RWPE1 (cell line): ENCODE measurements at regions not wholly inside any gene's neighbourhood (a gene's known extent, or its start where the extent isn't known, plus 50 kb on each side); places are given as distances from the start of the nearest gene placed in this dataset.

Experiments
- CTCF ChIA-PET: fragments of 350-600 bp; sonication (Branson Sonifier 250); formaldehyde crosslinking; extraction: SDS; loops from one replicate; lab custom pipeline; 2021; lab: Yijun Ruan, JAX
- POLR2A ChIA-PET: fragments of 400-600 bp; formaldehyde crosslinking; extraction: SDS; loops from one replicate; lab custom pipeline; 2020; ENCODE audit warnings: antibody characterized with exemption; ENCODE audit not compliant: low non-redundant PET; lab: Yijun Ruan, JAX
- DNase-seq: peaks from one replicate; pipeline ENCODE4 v3.0.0; 2012; ENCODE audit warnings: low spot score
- H3K27ac ChIP-seq: fragments of 450-650 bp; 2 replicates; pipeline ENCODE4 v1.5.1; 2017
- TF ChIP-seq, protein P1 (sequence below): fragments of 450-650 bp; conservative IDR thresholded peaks from 2 replicates; pipeline ENCODE4 v1.5.1; 2017; ENCODE audit warnings: low read depth, mild to moderate bottlenecking

DNA sequence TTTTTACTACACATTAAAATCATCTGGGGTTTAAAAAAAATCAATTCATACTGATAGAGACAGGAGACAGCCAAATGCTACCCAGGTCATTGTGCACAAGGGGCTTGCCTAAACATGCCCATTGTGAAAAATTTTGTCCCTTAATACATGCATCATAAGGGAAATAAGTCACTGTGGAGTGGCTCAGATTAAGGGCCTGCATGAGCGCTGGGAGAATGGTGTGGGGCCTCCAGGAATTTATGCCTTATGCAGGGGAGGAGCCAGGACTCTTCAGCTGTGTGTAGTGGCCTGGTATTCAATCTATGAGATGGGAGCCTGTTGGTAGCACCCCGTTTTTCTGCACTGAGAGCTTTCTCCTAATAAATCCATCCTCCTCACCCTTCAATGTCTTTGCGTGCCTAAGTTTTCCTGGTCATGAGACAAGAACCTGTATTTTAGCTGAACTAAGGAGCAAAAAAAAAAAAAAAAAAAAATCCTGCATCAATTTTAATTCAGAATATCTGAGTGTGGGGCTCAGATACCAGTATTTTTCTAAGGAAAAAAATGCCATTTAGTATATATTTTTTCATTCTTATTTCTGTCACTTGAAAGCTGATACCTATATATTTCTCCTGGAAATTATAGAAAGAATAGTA is 997.6 kb upstream of the ATXN8OS start:
- ChIA-PET POLR2A (no interaction called here), CTCF (no interaction called here)
- TF ChIP-seq, protein P1, sequence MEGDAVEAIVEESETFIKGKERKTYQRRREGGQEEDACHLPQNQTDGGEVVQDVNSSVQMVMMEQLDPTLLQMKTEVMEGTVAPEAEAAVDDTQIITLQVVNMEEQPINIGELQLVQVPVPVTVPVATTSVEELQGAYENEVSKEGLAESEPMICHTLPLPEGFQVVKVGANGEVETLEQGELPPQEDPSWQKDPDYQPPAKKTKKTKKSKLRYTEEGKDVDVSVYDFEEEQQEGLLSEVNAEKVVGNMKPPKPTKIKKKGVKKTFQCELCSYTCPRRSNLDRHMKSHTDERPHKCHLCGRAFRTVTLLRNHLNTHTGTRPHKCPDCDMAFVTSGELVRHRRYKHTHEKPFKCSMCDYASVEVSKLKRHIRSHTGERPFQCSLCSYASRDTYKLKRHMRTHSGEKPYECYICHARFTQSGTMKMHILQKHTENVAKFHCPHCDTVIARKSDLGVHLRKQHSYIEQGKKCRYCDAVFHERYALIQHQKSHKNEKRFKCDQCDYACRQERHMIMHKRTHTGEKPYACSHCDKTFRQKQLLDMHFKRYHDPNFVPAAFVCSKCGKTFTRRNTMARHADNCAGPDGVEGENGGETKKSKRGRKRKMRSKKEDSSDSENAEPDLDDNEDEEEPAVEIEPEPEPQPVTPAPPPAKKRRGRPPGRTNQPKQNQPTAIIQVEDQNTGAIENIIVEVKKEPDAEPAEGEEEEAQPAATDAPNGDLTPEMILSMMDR, result no peak
- DNase-seq, result no peak
- H3K27ac ChIP-seq, result no peak overlapping the region

DNA sequence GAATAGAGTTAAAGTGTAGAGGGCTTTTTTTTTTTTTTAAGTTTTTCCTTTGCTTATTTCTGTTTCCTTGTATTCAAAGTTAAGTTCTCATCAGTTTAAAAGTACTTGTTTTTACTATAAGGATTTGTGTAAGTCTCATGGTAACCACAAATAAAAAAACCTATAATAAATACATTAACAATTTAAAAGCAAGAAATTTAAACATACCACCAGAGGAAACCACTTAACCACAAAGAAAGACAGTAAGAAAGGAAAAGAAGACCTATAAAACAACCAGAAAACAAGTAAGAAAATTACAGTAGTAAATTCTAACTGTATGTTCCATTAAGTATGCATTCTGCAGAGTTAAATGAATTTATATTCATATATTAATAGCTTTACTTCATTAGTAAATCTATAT is 999.1 kb upstream of the ATXN8OS start:
- ChIA-PET CTCF (no interaction called here), POLR2A (no interaction called here)
- TF ChIP-seq, protein P1, result no peak
- DNase-seq, result no peak
- H3K27ac ChIP-seq, result no peak overlapping the region

DNA sequence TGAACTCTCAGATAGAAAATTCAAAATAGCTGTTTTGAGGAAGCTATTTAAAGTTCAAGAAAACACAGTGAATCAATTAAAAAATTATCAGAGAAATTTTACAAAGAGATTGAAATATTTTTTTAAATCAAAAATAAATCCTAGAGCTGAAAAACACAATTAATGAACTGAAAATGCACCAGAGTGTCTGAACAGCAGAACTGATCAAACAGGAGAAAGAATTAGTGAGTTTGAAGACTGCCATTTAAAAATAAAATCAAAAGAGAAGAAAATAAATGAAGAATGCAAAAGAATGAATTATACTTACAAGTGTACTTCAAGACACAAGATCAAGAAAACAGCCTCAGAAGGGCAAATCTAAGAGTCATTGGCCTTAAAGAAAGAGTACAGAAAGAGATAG is 1000.2 kb upstream of the ATXN8OS start:
- ChIA-PET POLR2A (no interaction called here), CTCF (no interaction called here)
- TF ChIP-seq, protein P1, result no peak
- no peak for DNase-seq
- H3K27ac ChIP-seq, result no peak overlapping the region

DNA sequence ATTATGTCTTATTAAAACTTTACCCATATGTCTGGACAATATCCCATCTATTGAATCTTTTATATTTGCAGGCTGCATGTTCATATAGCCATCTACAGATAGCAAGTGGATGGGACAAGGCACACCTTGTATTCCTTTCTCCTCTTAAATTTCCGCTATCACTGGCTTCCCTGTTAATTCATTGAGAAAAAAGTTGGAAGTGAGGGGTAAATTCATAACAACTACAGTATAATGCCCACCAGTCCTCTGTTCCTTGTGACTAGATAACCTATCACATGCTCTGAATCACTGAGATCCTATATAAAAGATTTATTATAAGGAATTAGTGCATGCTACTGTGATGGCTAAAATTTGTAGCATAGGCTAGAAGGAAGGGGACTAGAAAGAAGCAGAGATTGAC is 1005.8 kb upstream of the ATXN8OS start:
- no peak overlapping the region for H3K27ac ChIP-seq
- ChIA-PET POLR2A (no interaction called here), CTCF (no interaction called here)
- DNase-seq, result no peak
- TF ChIP-seq, protein P1, result no peak

DNA sequence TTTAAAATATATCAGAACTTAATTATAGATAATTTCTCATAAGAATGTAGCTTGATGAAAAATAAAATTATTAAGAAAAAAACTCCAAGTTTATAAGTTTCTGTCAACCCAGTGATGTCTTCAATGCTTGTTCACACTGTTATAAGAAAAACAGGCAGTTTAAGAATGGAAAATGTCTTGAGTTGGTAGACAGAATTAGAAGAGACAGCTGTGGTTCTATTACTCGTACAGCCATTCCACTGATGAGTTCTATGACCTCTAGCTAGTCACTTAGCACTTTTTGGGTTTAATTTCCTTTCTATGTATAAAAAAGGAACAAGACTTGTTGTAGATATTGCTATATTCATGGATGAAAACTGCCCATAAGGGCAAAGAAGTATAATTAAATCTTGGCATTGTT is 1013.1 kb upstream of the ATXN8OS start:
- CTCF ChIA-PET, result no interaction called here
- POLR2A ChIA-PET, result no interaction called here
- H3K27ac ChIP-seq, result no peak overlapping the region
- TF ChIP-seq, protein P1, result no peak
- DNase-seq, result no peak

DNA sequence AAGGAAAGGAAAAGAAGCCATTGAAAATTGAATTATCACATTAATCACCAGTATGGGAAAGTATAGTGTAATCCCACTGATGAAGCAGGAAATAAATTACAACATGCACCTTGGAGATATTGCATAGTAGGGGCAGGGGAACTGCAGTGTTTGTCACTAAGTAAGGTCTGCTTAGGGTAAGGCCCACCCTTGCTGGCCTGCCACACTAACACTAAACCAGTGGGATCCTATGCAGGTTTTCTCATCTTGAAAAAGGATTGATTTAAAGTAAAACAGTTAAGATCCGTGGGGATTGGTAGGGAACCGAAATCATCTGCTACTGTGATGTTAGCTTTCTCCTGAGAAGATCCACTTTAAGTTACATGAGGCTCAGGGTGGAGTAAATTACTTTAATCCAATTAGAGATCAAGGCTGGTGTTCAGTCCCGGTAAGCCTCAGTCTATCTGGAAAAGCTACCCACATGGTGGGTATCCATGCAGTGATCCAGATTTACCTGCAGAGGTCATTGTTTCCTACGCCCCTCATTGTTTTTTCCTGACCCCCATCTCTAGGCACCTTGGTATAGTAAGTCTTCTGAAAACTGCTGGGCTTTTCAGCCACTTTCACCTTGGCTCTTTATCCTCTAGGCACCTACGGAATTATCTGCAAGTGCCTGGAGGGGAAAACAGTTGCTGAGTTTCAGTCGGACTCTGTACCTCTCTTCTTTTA is 1014.9 kb upstream of the ATXN8OS start:
- CTCF ChIA-PET, result no interaction called here
- DNase-seq, result no peak
- TF ChIP-seq, protein P1, result no peak
- POLR2A ChIA-PET, result no interaction called here
- H3K27ac ChIP-seq, result no peak overlapping the region
